IMR-90 (cell line): ENCODE measurements at regions not wholly inside any gene's neighbourhood (a gene's known extent, or its start where the extent isn't known, plus 50 kb on each side); places are given as distances from the start of the nearest gene placed in this dataset.

Experiments
- ATAC-seq: fragments of 200-7000 bp; cut with Tn5 transposase; 2 replicates; pipeline ENCODE4 v1.9.1; 2020; ENCODE audit warnings: low read depth, mild to moderate bottlenecking, moderate library complexity
- BruUV-seq: library from RNA; stranded (reverse); fragments of 400-500 nt; replicated peaks from 2 replicates; lab custom pipeline; 2021; lab: Mats Ljungman, UMichigan
- CTCF ChIA-PET: fragments of 300-600 bp; formaldehyde crosslinking; extraction: SDS; loops from one replicate; lab custom pipeline; 2021; ENCODE audit warnings: antibody characterized with exemption; lab: Yijun Ruan, JAX
- POLR2A ChIA-PET: fragments of 300-600 bp; sonication (Branson Sonifier 250); formaldehyde crosslinking; loops from one replicate; lab custom pipeline; 2022; ENCODE audit warnings: antibody characterized with exemption; ENCODE audit not compliant: unreplicated experiment; lab: Charles Lee
- DNase-seq: peaks from one replicate; pipeline ENCODE4 v3.0.0; 2013
- H2AFZ ChIP-seq: replicated peaks from 2 replicates; pipeline ENCODE3; 2013; ENCODE audit warnings: low read length, mild to moderate bottlenecking; ENCODE audit not compliant: poor library complexity
- H2AK5ac ChIP-seq: 2 replicates; pipeline ENCODE4 v1.6.1; 2013; ENCODE audit warnings: low read depth, low read length, inconsistent platforms
- H2AK9ac ChIP-seq: replicated peaks from 2 replicates; pipeline ENCODE3; 2013; ENCODE audit warnings: mild to moderate bottlenecking, low read depth, low read length, moderate library complexity; ENCODE audit not compliant: poor library complexity
- H2BK120ac ChIP-seq: 2 replicates; pipeline ENCODE4 v1.6.1; 2013; ENCODE audit warnings: low read depth, low read length, inconsistent platforms
- H2BK15ac ChIP-seq: 3 replicates; pipeline ENCODE4 v1.6.1; 2013; ENCODE audit warnings: low read depth, low read length, inconsistent platforms
- H2BK20ac ChIP-seq: 2 replicates; pipeline ENCODE4 v1.6.1; 2013; ENCODE audit warnings: low read depth, mild to moderate bottlenecking, inconsistent platforms, low read length, moderate library complexity
- H2BK5ac ChIP-seq: 2 replicates; pipeline ENCODE4 v1.6.1; 2013; ENCODE audit warnings: mild to moderate bottlenecking, low read depth, low read length, inconsistent platforms; ENCODE audit not compliant: poor library complexity, severe bottlenecking
- H3K14ac ChIP-seq: replicated peaks from 2 replicates; pipeline ENCODE4 v1.6.1; 2013; ENCODE audit warnings: low read depth, low read length, inconsistent platforms
- H3K18ac ChIP-seq: 2 replicates; pipeline ENCODE4 v1.6.1; 2013; ENCODE audit warnings: low read depth, low read length, control low read depth
- H3K23ac ChIP-seq: 2 replicates; pipeline ENCODE4 v1.6.1; 2013; ENCODE audit warnings: low read depth, low read length, inconsistent platforms
- H3K27ac ChIP-seq: 2 replicates; pipeline ENCODE4 v1.5.1; 2013; ENCODE audit warnings: mild to moderate bottlenecking, control low read depth, low read length; ENCODE audit not compliant: insufficient read depth
- H3K27me3 ChIP-seq: 2 replicates; pipeline ENCODE4 v1.6.1; 2013; ENCODE audit warnings: low read length; ENCODE audit not compliant: control insufficient read depth, insufficient read depth
- H3K36me3 ChIP-seq: 2 replicates; pipeline ENCODE4 v1.6.1; 2013; ENCODE audit warnings: low read length, mixed read lengths; ENCODE audit not compliant: control insufficient read depth, insufficient read depth
- H3K4ac ChIP-seq: 2 replicates; pipeline ENCODE4 v1.6.1; 2013; ENCODE audit warnings: low read depth, low read length, inconsistent platforms
- H3K4me1 ChIP-seq: 2 replicates; pipeline ENCODE4 v1.6.1; 2013; ENCODE audit warnings: low read length, mixed read lengths; ENCODE audit not compliant: control insufficient read depth, insufficient read depth
- H3K4me2 ChIP-seq: 2 replicates; pipeline ENCODE4 v1.6.1; 2013; ENCODE audit warnings: low read depth, mild to moderate bottlenecking, control low read depth, low read length, moderate library complexity
- H3K4me3 ChIP-seq: 2 replicates; pipeline ENCODE4 v1.5.1; 2013; ENCODE audit warnings: low read depth, mild to moderate bottlenecking, control low read depth, low read length, moderate library complexity; ENCODE audit not compliant: insufficient read depth
- H3K56ac ChIP-seq: 2 replicates; pipeline ENCODE4 v1.6.1; 2013; ENCODE audit warnings: low read length, inconsistent platforms; ENCODE audit not compliant: insufficient read depth; ENCODE audit errors: extremely low read depth
- H3K79me1 ChIP-seq, 2 experiments: 2 replicates each; pipeline ENCODE4 v1.6.1; 2013; ENCODE audit warnings: low read length in 2 of 2, inconsistent platforms in 1 of 2, low read depth in 1 of 2
- H3K9ac ChIP-seq: 2 replicates; pipeline ENCODE4 v1.6.1; 2013; ENCODE audit warnings: low read depth, low read length, control low read depth
- H3K9me1 ChIP-seq: 2 replicates; pipeline ENCODE4 v1.6.1; 2013; ENCODE audit warnings: low read length, inconsistent platforms; ENCODE audit not compliant: insufficient read depth
- H3K9me3 ChIP-seq: 2 replicates; pipeline ENCODE4 v1.6.1; 2013; ENCODE audit warnings: low read length; ENCODE audit not compliant: control insufficient read depth, insufficient read depth
- H4K20me1 ChIP-seq: 2 replicates; pipeline ENCODE4 v1.6.1; 2013; ENCODE audit warnings: low read length, inconsistent platforms; ENCODE audit not compliant: insufficient read depth
- H4K5ac ChIP-seq: 2 replicates; pipeline ENCODE4 v1.6.1; 2013; ENCODE audit warnings: mild to moderate bottlenecking, low read depth, low read length, control low read depth
- H4K8ac ChIP-seq, 2 experiments: 2 replicates each; pipeline ENCODE4 v1.6.1; 2013; ENCODE audit warnings: low read depth in 2 of 2, low read length in 2 of 2, control low read depth in 1 of 2, inconsistent platforms in 1 of 2
- H4K91ac ChIP-seq: 2 replicates; pipeline ENCODE4 v1.6.1; 2013; ENCODE audit warnings: low read depth, low read length, inconsistent platforms; ENCODE audit not compliant: insufficient read depth
- BHLHE40 ChIP-seq: fragments of 150-350 bp; IDR thresholded peaks from 2 replicates; pipeline ENCODE4 v1.6.1; 2016; ENCODE audit warnings: mild to moderate bottlenecking, low read depth, low read length
- CEBPB ChIP-seq: IDR thresholded peaks from 2 replicates; pipeline ENCODE4 v1.6.1; 2012; ENCODE audit warnings: low read depth, low read length, improper control_type of control experiment
- CHD1 ChIP-seq: IDR thresholded peaks from 2 replicates; pipeline ENCODE4 v1.6.1; 2012; ENCODE audit warnings: low read depth, low read length, improper control_type of control experiment
- FOS ChIP-seq: fragments of 150-350 bp; IDR thresholded peaks from 2 replicates; pipeline ENCODE4 v1.6.1; 2016; ENCODE audit warnings: low read depth, low read length
- MAFK ChIP-seq: IDR thresholded peaks from 2 replicates; pipeline ENCODE4 v1.6.1; 2012; ENCODE audit warnings: low read depth, low read length, improper control_type of control experiment
- MAZ ChIP-seq: IDR thresholded peaks from 2 replicates; pipeline ENCODE4 v1.6.1; 2012; ENCODE audit warnings: low read depth, mild to moderate bottlenecking, low read length, improper control_type of control experiment, moderate library complexity, borderline replicate concordance
- MXI1 ChIP-seq: IDR thresholded peaks from 2 replicates; pipeline ENCODE4 v1.6.1; 2012; ENCODE audit warnings: low read depth, mild to moderate bottlenecking, low read length, moderate library complexity, borderline replicate concordance
- POLR2A ChIP-seq: IDR thresholded peaks from 2 replicates; pipeline ENCODE4 v1.6.1; 2012; ENCODE audit warnings: mild to moderate bottlenecking, low read depth, low read length
- RAD21 ChIP-seq: IDR thresholded peaks from 2 replicates; pipeline ENCODE4 v1.6.1; 2012; ENCODE audit warnings: low read length, improper control_type of control experiment
- RCOR1 ChIP-seq: IDR thresholded peaks from 2 replicates; pipeline ENCODE4 v1.6.1; 2012; ENCODE audit warnings: mild to moderate bottlenecking, low read length, improper control_type of control experiment; ENCODE audit not compliant: insufficient replicate concordance
- RFX5 ChIP-seq: IDR thresholded peaks from 2 replicates; pipeline ENCODE4 v1.8.0; 2012; ENCODE audit warnings: low read depth, mild to moderate bottlenecking, low read length, moderate library complexity
- WGBS, 2 experiments: methylation state at CpG; one replicate each; pipeline versions ENCODE4 v1.1.5 to v1.1.7; 2013; ENCODE audit warnings: missing lambda C conversion rate in 2 of 2; ENCODE audit not compliant: insufficient read length in 1 of 2; ENCODE audit errors: extremely low coverage in 2 of 2; 5-methylcytosine and 5-hydroxymethylcytosine counted together
- dilution Hi-C: fragments of 300-500 bp; cut with HindIII; formaldehyde crosslinking; loops from one replicate; pipeline ENCODE4 v1.14.3; 2018; ENCODE audit warnings: low sequenced_read_pairs; ENCODE audit not compliant: unreplicated experiment
- in situ Hi-C: fragments of 300-500 bp; cut with MboI; formaldehyde crosslinking; loops from 3 replicates; pipeline ENCODE4 v1.14.3; 2019; ENCODE audit warnings: low sequenced_read_pairs, inconsistent platforms, mixed read lengths
- intact Hi-C: fragments of 100-400 bp; cut with micrococcal nuclease; formaldehyde crosslinking; loops from 2 replicates; pipeline ENCODE4 v1.10.0; 2022
- TF ChIP-seq, protein P1 (sequence below): fragments of 150-350 bp; IDR thresholded peaks from 2 replicates; pipeline ENCODE4 v1.6.1; 2016; ENCODE audit warnings: low read depth, mild to moderate bottlenecking, low read length, moderate library complexity, borderline replicate concordance
- TF ChIP-seq, protein P2 (sequence below): fragments of 150-350 bp; IDR thresholded peaks from 2 replicates; pipeline ENCODE4 v1.6.1; 2017; ENCODE audit warnings: mild to moderate bottlenecking, antibody characterized with exemption, low read length, low read depth
- TF ChIP-seq, protein P3 (sequence below): conservative IDR thresholded peaks from 2 replicates; pipeline ENCODE4 v1.5.1; 2012; ENCODE audit warnings: mild to moderate bottlenecking, low read depth, low read length, improper control_type of control experiment

DNA sequence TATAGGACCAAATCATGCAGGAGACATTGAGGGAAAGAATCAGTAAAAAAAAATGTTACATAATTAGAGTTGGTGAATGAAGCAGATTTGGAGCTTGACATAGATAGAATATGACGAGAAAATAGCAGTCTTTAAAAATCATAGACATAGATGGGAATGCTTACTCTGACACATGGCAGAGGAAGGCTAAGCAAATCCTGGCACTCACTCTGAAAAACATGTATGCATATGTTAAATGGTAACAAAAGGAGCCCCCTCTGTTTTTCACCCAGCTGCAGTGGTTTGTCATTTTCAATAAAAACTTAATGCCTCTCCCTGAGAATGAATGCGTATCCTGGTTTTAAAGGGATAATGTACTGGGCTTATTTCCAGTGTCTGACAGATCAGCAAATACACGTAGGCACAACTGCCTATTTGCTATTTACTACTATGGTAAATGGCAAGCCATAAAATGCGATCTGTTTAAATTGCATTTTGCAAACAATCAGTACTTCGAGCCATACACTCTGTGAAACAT lies 561.2 kb upstream of the SEL1L start:
- WGBS, 2 experiments: no CpG with 5 or more reads among the region's 5 CpGs
- CTCF ChIA-PET: no interaction called here
- dilution Hi-C loops (no loop called here), in situ Hi-C loops (no loop called here), intact Hi-C loops (no loop called here)
- no peak overlapping the region for H3K56ac ChIP-seq
- H3K36me3 ChIP-seq: no peaks in the 10 kb centered on the region
- no peak overlapping the region for H3K27ac ChIP-seq
- no peaks in the 10 kb centered on the region for H3K27me3 ChIP-seq
- H3K4me1 ChIP-seq: no peaks in the 10 kb centered on the region
- H2BK15ac ChIP-seq: no peak overlapping the region
- no peak overlapping the region for H4K8ac ChIP-seq
- no peak overlapping the region for H2AK5ac ChIP-seq
- no peaks in the 10 kb centered on the region for H4K20me1 ChIP-seq
- DNase-seq (no peak), ATAC-seq (no peak)
- H3K18ac ChIP-seq: no peak overlapping the region
- H3K4ac ChIP-seq: no peak overlapping the region
- POLR2A ChIA-PET: no interaction called here
- no peak overlapping the region for H3K4me2 ChIP-seq
- H3K9me3 ChIP-seq: peaks cover 3% of the 10 kb centered on the region; the same call in 1 of the 2 replicates
- TF ChIP-seq CEBPB (no peak), POLR2A (no peak), RCOR1 (no peak), MAZ (no peak), MXI1 (no peak), RFX5 (no peak), FOS (no peak), BHLHE40 (no peak), MAFK (no peak), CHD1 (no peak), RAD21 (no peak)
- TF ChIP-seq, protein P1, sequence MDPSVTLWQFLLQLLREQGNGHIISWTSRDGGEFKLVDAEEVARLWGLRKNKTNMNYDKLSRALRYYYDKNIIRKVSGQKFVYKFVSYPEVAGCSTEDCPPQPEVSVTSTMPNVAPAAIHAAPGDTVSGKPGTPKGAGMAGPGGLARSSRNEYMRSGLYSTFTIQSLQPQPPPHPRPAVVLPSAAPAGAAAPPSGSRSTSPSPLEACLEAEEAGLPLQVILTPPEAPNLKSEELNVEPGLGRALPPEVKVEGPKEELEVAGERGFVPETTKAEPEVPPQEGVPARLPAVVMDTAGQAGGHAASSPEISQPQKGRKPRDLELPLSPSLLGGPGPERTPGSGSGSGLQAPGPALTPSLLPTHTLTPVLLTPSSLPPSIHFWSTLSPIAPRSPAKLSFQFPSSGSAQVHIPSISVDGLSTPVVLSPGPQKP: no peak
- TF ChIP-seq, protein P2, sequence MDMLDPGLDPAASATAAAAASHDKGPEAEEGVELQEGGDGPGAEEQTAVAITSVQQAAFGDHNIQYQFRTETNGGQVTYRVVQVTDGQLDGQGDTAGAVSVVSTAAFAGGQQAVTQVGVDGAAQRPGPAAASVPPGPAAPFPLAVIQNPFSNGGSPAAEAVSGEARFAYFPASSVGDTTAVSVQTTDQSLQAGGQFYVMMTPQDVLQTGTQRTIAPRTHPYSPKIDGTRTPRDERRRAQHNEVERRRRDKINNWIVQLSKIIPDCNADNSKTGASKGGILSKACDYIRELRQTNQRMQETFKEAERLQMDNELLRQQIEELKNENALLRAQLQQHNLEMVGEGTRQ: no peak
- TF ChIP-seq, protein P3, sequence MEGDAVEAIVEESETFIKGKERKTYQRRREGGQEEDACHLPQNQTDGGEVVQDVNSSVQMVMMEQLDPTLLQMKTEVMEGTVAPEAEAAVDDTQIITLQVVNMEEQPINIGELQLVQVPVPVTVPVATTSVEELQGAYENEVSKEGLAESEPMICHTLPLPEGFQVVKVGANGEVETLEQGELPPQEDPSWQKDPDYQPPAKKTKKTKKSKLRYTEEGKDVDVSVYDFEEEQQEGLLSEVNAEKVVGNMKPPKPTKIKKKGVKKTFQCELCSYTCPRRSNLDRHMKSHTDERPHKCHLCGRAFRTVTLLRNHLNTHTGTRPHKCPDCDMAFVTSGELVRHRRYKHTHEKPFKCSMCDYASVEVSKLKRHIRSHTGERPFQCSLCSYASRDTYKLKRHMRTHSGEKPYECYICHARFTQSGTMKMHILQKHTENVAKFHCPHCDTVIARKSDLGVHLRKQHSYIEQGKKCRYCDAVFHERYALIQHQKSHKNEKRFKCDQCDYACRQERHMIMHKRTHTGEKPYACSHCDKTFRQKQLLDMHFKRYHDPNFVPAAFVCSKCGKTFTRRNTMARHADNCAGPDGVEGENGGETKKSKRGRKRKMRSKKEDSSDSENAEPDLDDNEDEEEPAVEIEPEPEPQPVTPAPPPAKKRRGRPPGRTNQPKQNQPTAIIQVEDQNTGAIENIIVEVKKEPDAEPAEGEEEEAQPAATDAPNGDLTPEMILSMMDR: no peak
- H4K5ac ChIP-seq: no peak overlapping the region
- H2AFZ ChIP-seq: no peak overlapping the region
- no peak overlapping the region for H2BK120ac ChIP-seq
- no peaks in the 10 kb centered on the region for H3K9me1 ChIP-seq
- no peak overlapping the region for H2BK5ac ChIP-seq
- BruUV-seq: no TSS peak
- H3K23ac ChIP-seq: no peak overlapping the region
- H3K14ac ChIP-seq: no peak overlapping the region
- no peak overlapping the region for H2BK20ac ChIP-seq
- no peak overlapping the region for H3K4me3 ChIP-seq
- H3K9ac ChIP-seq: no peak overlapping the region
- no peak overlapping the region for H2AK9ac ChIP-seq
- no peak overlapping the region for H4K91ac ChIP-seq
- no peaks in the 10 kb centered on the region for H3K79me1 ChIP-seq
